ENCODE measurements at regions not wholly inside any gene's neighbourhood (a gene's known extent, or its start where the extent isn't known, plus 50 kb on each side); places are given as distances from the start of the nearest gene placed in this dataset.
"Not testable (repeated sequence)": the region's sequence is repeated elsewhere in the genome, so short reads cannot be mapped to it uniquely, and the experiment has no call there.

DNA sequence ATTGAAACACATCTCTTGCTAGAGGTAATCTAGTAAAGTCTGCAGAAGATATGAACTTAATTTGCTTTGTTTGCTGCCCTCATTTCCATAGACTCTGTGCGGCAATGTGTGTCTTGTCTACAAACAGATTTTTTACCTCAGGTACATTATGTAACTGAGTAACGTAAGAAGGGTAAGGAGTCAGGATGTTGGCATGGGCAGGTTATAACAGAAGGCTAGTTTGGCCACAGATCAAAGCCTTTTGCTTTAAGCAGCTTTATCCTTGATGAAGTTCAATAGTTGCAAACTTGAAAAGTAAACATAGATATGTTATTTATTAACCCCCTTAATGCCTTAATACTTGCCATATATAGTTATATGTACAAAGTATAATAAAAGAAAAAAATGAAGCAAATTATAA, 391.6 kb upstream of the FKBP1C start:
- DNase-seq = no peak

- no peak for DNase-seq
Observed at GRCh38 chr6:62808565-62809293, 402.5 kb upstream of the FKBP1C start.

GRCh38 chr6:62805431-62805830, 405.8 kb upstream of the FKBP1C start:
- DNase-seq = no peak

DNA sequence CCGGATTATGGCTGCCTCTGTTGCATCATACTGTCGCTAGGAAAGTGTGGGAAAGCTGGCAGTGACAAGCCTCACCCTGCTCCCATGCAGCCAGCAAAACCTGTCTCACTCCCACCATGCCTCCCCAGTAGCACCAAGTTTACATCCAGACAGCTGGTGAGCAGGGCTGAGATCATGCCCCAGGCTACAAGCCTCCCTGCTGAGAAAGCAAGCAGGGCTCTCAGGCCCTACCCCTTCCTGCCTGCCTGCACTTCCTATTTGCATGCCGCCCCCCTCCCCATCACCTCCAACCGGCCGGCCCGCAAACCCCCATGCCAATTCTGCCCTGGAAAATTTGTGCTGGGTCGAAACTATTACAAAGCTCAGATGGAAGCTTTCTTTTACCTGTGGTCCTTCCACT, 408.2 kb upstream of the FKBP1C start:
- DNase-seq = no peak

DNA sequence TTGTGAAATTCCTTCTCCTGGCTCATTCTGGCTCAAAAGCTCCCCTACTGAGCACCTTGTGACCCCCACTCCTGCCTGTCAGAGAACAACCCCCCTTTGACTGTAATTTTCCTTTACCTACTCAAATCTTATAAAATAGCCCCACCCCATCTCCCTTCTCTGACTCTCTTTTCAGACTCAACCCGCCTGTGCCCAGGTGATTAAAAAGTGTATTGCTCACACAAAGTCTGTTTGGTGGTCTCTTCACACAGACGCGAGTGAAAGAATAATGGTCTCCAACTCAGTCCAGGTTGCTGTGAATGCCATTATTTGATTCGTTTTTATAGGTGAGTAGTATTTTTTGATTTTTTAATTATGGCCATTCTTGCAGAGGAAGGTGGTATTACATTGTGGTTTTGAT, 414.1 kb upstream of the FKBP1C start:
- DNase-seq = no peak

DNA sequence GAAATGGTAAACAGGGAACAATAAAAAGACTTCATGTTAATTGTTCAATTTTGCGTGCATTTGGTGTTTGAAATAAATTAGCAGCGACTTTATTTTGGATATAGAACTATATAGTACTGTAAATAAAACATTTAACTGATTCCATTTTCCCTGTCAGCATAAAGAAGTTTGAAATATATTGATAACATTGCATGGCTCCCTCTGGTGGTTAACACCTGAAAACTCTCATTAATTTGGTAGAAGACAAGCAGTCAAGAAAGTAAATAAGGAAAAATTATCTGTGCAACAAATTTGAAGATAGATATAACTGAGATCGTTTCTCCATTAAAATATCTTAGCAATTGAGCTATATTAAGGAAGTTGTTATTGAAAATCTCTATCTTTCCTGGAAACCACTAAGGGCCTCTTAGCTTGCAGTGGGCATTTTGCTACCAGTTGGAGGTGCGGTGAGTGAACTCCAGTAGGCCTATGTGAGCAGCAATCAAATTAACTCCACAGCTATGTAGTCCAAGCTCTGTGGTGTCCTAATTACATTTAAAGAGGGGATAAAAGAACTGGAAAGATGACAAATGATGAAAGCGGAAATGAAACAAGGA, 435.7 kb upstream of the FKBP1C start:
- peak; percentile 6 for DNase-seq

- not testable (repeated sequence) for DNase-seq
Observed at GRCh38 chr6:62766174-62766573, 445.1 kb upstream of the FKBP1C start.

DNA sequence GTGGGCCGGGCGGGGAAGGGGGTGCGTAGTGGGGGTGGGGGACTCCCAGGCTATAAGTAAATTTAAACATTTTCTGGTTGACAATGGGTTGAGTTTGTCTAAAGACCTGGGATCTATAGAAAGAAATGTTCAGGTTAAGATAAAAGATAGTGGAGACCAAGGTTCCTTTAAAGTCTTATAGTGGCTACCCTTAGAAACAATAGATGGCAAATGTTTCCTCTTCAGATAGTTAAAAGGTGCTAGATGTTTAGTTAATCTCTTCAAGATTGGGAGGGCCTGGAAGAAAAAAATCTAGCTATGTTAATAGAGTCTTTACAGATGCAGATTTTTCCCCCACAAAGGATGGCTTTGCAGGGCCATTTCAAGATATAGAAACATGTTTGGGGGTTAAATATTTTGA, 446.4 kb upstream of the FKBP1C start:
- no peak for DNase-seq

GRCh38 chr6:62763125-62763912, 447.9 kb upstream of the FKBP1C start:
- DNase-seq = no peak

DNA sequence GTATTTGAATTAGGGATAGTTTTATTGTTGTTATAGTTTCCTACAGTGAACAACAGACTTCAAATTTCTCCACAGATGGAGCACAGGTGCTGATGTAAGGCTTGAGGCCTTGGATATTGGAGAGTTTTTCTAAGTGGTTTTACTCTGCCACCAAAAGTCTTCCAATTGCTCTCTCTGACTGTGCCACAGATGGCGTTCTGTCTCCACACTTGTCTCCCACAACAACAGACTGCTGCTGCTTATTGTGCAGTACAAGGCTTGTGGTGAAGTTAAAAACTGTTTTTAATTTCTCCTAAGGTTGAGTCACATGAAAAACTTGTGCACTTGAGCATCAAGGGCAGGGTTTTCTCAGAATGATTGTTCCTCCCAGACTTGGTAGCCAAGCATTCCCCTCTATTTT, 460.9 kb upstream of the KHDRBS2 start:
- no peak for DNase-seq

DNA sequence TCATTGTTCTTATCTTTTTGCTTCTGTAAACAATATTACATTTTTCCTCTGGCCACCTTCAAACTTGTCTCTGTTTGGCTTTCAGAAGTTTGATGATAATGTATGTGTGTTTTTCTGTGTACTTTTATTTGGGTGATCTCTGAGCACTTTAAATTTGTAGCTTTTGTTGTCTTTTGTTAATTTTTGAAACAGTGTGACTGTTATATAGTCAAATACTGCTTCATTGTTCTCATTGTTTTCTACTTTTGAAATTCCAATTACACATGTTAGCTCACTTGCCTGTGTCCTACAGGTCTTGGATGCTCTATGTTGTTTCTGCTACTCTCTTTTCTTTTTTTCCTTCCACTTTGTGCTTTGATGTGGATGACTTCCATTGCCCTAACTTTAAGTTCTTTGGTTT, 460.1 kb upstream of the KHDRBS2 start:
- DNase-seq = no peak

DNA sequence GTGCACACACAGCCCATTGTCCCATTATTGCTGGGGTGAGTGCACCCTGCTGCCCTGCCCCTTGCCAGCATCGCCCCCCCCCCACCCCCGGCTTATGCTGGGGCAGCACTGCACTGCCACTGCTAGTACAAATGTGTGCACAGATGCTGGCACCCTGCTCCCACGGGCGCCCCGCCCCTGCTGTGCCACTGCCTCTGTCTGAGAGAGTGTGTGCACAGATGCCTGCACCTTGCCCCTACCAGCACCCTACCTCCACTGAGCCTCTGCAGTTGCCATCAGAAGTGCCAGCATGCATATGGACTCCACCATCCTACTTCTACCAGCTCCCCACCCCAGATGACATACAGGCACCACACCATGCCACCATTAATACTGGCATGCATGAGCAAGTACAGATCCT, 454.6 kb upstream of the KHDRBS2 start:
- no peak for DNase-seq

- no peak for DNase-seq
Observed at GRCh38 chr6:62740171-62740570, 454.1 kb upstream of the KHDRBS2 start.

- no peak for DNase-seq
Observed at GRCh38 chr6:62737792-62738191, 451.8 kb upstream of the KHDRBS2 start.

- DNase-seq = no peak
Observed at GRCh38 chr6:62721408-62721807, 435.4 kb upstream of the KHDRBS2 start.

DNA sequence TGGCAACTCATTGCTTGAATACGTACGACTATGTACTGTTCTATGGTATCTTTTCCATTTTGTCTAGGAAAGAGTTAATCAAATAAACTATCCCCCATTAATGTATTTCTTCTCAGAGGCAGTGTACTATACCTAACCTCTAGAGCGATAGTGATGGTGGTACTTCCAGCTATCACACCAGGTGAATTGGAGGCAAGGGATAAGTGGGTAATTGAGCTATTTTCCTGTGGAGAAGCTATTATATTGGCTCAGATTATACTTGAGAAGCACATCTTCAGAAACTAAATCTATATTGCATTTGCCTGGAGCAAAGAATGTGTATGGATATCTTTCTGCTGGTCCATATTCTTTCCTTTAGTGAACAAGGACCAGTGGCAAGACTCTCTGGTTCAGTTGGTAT, 430.7 kb upstream of the KHDRBS2 start:
- DNase-seq = no peak

- DNase-seq = no peak
Observed at GRCh38 chr6:62714112-62714511, 428.1 kb upstream of the KHDRBS2 start.

DNA sequence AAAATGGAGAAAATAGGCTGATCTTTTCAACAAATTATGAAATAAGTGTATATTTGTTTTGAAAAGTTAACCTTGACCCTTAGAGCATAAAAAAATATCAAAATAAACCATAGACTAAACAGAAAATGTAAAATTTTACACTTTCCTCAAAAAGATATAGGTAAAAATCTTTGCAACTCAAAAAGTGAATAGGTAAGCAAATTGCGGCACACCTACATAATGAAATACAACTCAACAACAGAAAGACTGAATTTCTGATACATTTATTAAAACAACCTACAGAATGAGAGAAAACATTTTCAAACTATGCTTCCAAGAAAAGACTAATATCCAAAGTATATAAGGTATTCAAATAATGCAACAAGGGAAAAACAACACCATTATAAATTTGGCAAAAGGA, 425.7 kb upstream of the KHDRBS2 start:
- no peak for DNase-seq

GRCh38 chr6:62707914-62708313, 421.9 kb upstream of the KHDRBS2 start:
- DNase-seq = no peak

- no peak for DNase-seq
Observed at GRCh38 chr6:62707156-62707555, 421.1 kb upstream of the KHDRBS2 start.

- DNase-seq = no peak
Observed at GRCh38 chr6:62683063-62683462, 397.0 kb upstream of the KHDRBS2 start.

- no peak for DNase-seq
Observed at GRCh38 chr6:62681108-62681507, 395.1 kb upstream of the KHDRBS2 start.

GRCh38 chr6:62672989-62673388, 387.0 kb upstream of the KHDRBS2 start:
- no peak for DNase-seq

All from NCI-H69 (cell line).